GM18951 (cell line): ENCODE measurements at regions not wholly inside any gene's neighbourhood (a gene's known extent, or its start where the extent isn't known, plus 50 kb on each side); places are given as distances from the start of the nearest gene placed in this dataset.

Experiments
- POLR2A ChIP-seq: IDR thresholded peaks from 4 replicates; pipeline ENCODE4 v1.6.1; 2011; ENCODE audit warnings: mild to moderate bottlenecking; ENCODE audit not compliant: insufficient read length, insufficient read depth; ENCODE audit errors: extremely low read depth
- in situ Hi-C: fragments of 300-500 bp; cut with MboI; formaldehyde crosslinking; loops from one replicate; pipeline ENCODE4 v1.12.0; 2022; ENCODE audit warnings: low sequenced_read_pairs, mixed read lengths, inconsistent platforms; ENCODE audit not compliant: unreplicated experiment

- no peak for TF ChIP-seq POLR2A
- in situ Hi-C loops, result no loop called here
Measured at GRCh38 chr2:12844511-12844910, 127.8 kb downstream of the TRIB2 start.

GRCh38 chr2:12847694-12848575, 131.2 kb downstream of the TRIB2 start:
- in situ Hi-C loops, result no loop called here
- TF ChIP-seq POLR2A, result no peak

GRCh38 chr2:12852135-12852534, 135.4 kb downstream of the TRIB2 start:
- in situ Hi-C loops, result no loop called here
- TF ChIP-seq POLR2A, result no peak

- no peak for TF ChIP-seq POLR2A
- in situ Hi-C loops, result no loop called here
Measured at GRCh38 chr2:12854001-12854530, 137.3 kb downstream of the TRIB2 start.

- in situ Hi-C loops, result no loop called here
- TF ChIP-seq POLR2A, result no peak
Measured at GRCh38 chr2:12855508-12855907, 138.8 kb downstream of the TRIB2 start.

- in situ Hi-C loops, result no loop called here
- no peak for TF ChIP-seq POLR2A
Measured at GRCh38 chr2:12856934-12857601, 140.3 kb downstream of the TRIB2 start.

GRCh38 chr2:12857891-12858290, 141.2 kb downstream of the TRIB2 start:
- in situ Hi-C loops, result no loop called here
- no peak for TF ChIP-seq POLR2A

GRCh38 chr2:12858786-12859185, 142.1 kb downstream of the TRIB2 start:
- in situ Hi-C loops, result no loop called here
- no peak for TF ChIP-seq POLR2A

GRCh38 chr2:12861344-12861930, 144.7 kb downstream of the TRIB2 start:
- TF ChIP-seq POLR2A, result no peak
- in situ Hi-C loops, result no loop called here

- no peak for TF ChIP-seq POLR2A
- in situ Hi-C loops, result no loop called here
Measured at GRCh38 chr2:12862541-12862940, 145.8 kb downstream of the TRIB2 start.

GRCh38 chr2:12863937-12864336, 147.2 kb downstream of the TRIB2 start:
- in situ Hi-C loops, result no loop called here

GRCh38 chr2:12867631-12868287, 151.0 kb downstream of the TRIB2 start:
- in situ Hi-C loops, result no loop called here

More at GRCh38 chr2:12863937-12864336, 147.2 kb downstream of the TRIB2 start:
- TF ChIP-seq POLR2A, result no peak

GRCh38 chr2:12870692-12871091, 154.0 kb downstream of the TRIB2 start:
- in situ Hi-C loops, result no loop called here

More at GRCh38 chr2:12867631-12868287, 151.0 kb downstream of the TRIB2 start:
- TF ChIP-seq POLR2A, result no peak

GRCh38 chr2:12871694-12872315, 155.1 kb downstream of the TRIB2 start:
- in situ Hi-C loops, result no loop called here
- no peak for TF ChIP-seq POLR2A

More at GRCh38 chr2:12870692-12871091, 154.0 kb downstream of the TRIB2 start:
- no peak for TF ChIP-seq POLR2A
